HG02885 (cell line): ENCODE measurements at regions not wholly inside any gene's neighbourhood (a gene's known extent, or its start where the extent isn't known, plus 50 kb on each side); places are given as distances from the start of the nearest gene placed in this dataset.
"Not testable (repeated sequence)": the region's sequence is repeated elsewhere in the genome, so short reads cannot be mapped to it uniquely, and the experiment has no call there.

Experiments used
- ATAC-seq: cut with Tn5 transposase; IDR thresholded peaks from one replicate; pipeline ENCODE4 v1.9.1; 2021; ENCODE audit warnings: mild to moderate bottlenecking; ENCODE audit not compliant: unreplicated experiment, poor library complexity

GRCh38 chr3:139095803-139096466 is 51.2 kb upstream of the PRR23C start:
- no peak for ATAC-seq

DNA sequence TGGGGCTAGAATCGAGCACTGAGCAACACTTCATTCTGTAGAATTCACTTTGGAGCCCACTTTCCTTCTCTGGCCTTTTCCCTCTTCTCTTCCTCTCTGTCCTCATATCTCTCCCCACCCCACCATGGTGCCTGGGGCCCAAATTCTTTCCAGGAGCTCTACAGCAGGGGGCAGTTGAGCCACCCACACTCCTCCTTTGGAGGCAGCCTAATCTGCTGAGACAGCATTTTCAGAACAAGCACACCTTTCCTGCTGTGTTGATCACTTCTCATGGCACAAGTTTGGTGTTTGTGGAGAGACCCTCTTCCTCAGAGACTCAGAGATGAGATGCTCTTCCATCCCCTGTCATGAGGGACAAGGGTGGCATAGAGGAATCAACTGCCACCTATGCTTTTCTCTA is 52.0 kb upstream of the PRR23C start:
- no peak for ATAC-seq

DNA sequence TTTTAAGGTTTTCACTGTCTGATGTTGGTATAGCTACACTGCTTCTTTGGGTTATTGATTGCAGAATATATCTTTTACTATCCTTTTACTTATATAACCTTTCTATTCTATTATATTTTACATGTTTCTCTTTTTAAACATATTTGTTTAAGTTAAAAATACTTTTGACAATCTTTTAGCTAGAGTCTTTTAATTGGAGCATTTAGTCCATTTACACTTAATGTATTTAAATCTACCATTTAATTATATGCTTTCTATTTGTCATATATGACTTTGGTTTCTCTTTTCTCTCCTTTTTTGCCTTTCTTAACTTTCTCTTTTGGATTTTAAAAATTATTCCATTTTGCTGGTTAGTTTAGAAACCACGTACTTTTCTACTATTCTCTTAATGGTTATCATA is 53.7 kb upstream of the PRR23C start:
- no peak for ATAC-seq

- no peak for ATAC-seq
Measured at GRCh38 chr3:139099968-139100817, 55.5 kb upstream of the PRR23C start.

GRCh38 chr3:139100821-139101220 is 56.1 kb upstream of the PRR23C start:
- no peak for ATAC-seq

GRCh38 chr3:139101396-139101795 is 56.7 kb upstream of the PRR23C start:
- no peak for ATAC-seq

DNA sequence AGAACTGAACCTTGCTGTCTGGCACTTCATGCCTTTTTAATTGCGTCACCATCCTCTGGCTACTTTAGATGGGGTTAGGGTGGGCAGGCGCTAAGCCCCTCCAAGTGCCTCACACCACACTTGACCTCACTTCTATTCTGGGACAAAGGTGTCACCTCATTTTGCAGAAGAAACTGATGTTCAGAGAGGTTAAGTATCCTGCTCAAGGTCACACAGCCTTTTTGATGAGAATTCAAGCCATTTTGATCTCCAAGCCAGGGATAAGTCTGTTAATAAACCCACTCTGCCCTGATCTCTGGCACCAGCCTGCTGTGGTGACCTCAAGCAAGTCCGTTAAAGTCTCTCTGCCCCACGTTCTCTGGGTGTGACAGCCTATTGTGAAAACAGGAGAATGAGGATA is 58.8 kb upstream of the PRR23C start:
- no peak for ATAC-seq

GRCh38 chr3:139104062-139104461 is 59.4 kb upstream of the PRR23C start:
- no peak for ATAC-seq

GRCh38 chr3:139105154-139105702 is 60.5 kb upstream of the PRR23C start:
- ATAC-seq: no peak

DNA sequence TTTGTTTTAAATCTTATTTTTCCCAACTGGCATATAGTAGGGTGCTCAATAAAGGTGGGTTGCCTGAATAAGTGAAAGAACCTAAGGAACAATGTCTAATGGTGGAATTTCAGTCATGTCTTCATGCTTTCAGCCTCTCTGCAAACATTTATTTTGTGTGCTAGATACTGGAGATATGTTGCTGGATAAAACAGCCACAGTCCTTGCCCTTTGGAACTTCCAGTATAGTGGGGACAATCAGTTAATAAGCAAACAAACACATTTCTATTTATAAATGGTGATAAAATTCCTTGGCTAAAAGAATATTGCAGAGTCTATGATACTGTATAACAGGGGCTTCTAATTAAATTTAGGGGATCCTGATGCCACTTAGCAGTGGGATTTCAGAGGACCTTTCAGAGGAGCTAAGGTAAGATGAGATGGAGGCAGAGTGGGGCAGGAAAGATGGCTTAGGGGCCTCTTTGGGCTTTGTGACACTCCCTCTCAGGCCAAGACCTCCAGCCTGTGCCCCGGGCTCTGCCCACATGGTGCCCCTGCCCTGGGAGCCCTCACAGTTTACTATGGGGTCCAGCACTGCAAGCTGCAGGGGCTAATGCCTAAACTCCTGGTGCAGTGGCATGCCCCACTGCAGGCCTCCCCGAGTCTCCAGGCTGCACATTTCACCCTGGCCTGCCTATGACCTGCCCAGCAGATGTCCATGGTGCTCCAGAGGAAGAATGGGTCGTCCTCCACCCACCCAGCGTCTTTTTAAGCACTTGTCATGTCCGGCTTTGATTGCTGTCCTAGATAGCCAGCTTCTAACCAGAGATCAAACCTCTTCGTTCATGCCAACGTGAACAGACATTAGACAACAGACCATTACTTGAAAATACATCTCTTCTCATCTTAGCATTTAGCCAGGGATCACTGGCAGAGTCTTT is 61.6 kb upstream of the PRR23C start:
- ATAC-seq: no peak

DNA sequence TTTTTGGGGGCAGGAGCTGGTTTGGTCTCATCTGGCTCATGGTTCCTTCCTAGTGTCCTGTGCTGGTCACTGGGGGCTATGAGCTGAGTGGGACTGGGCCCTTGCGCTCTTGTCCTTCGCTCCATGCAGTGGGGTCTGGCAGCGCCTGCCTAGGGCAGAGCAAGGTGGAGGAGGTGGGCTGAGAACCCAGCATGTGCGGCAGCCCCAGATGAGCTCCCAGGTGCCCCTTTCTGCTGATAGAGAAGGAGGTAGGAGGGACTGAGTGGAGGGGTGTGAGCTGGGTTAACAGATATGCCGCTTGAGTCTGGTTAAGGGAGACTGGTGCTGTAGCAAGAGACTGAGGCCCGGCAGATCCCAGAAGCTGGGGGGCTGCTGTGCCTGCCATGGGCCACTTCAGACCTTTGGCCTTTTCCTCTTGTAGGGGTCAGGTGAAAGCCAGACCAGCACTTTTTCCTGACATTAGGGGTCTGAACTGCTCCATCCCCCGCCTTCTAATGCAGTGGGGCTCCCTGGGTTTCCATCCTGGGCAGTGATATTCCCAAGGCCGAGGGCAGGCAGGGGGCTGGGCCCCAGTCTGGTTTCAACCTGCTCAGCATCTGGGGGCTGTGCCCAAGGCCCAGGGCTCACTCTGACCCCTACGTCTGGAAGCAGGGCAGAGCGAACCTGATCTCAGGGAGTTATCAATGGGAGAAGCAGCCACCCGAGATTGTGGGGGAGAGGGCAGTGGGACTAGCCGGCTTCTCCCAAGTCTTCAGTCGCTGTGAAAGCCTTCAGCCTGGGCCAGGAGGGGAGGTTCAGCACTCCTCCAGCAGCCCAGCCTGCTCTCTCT is 62.9 kb upstream of the PRR23C start:
- ATAC-seq: no peak

GRCh38 chr3:139108253-139108969 is 63.7 kb upstream of the PRR23C start:
- ATAC-seq: no peak

GRCh38 chr3:139109271-139109670 is 64.6 kb upstream of the PRR23C start:
- no peak for ATAC-seq

DNA sequence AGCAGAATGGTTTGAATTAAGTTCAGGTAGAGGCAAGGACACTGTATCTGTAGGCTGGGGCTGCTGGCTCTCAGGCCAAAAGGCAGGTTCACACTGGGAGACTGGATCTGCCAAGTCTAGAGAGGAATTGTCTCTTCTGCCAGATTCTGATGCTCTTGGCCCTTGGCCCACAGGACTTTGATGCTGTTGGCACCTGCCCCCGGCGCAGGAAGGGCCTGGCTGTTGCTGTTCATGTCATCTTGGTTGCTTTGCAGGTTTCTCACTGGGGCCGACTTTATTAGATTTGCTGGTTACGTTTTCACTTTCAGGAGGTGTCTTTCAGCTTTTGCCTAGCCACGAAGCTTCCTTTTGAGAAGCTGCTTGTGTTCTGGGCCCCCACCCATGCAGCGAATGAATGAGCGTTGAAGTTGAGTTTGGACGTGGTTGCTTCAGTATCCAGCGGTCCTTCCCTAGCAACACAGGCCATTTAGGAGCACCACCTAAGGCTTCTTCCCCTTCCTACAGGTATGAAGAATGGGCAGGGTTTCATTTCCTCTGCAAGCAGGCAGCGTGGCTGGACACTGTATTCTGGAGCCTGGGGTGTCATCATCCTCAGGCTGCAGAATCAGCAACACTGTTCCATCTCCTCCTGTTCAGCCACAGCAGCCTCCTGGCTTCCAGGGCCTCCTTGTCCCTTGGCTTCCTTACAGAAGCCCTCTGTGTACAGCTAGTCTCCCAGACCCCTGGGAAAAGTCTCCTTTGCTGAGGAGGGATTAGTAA is 65.6 kb upstream of the PRR23C start:
- peak; percentile 72 for ATAC-seq

DNA sequence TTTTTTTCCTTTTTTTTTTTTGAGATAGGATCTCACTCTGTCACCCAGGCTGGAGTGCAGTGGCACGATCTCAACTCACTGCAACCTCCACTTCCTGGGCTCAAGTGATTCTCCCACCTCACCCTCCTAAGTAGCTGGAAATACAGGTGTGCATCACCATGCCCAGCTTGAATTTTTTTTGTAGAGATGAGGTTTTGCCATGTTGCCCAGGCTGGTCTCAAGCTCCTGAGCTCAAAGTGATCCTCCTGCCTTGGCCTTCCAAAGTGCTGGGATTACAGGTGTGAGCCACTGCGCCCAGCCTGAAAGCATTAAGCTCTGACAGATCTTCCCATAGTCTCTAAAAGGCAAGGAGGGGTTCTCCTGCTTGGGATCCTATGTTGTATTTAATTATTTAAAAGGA is 66.2 kb upstream of the PRR23C start:
- ATAC-seq: not testable (repeated sequence)

GRCh38 chr3:139111392-139112229 is 66.9 kb upstream of the PRR23C start:
- peak; percentile 66 for ATAC-seq

- no peak for ATAC-seq
Measured at GRCh38 chr3:139112230-139112558, 67.5 kb upstream of the PRR23C start.
